Kidney epithelial cell (primary cell): ENCODE measurements at regions not wholly inside any gene's neighbourhood (a gene's known extent, or its start where the extent isn't known, plus 50 kb on each side); places are given as distances from the start of the nearest gene placed in this dataset.

ENCODE experiments used
- DNase-seq: peaks from one replicate; pipeline ENCODE4 v3.0.0-alpha.2; 2010; ENCODE audit warnings: low read depth
- H3K27me3 ChIP-seq: 2 replicates; pipeline ENCODE4 v1.6.0; 2011; ENCODE audit warnings: low read length; ENCODE audit not compliant: control insufficient read depth, insufficient read depth
- H3K36me3 ChIP-seq: 2 replicates; pipeline ENCODE4 v1.5.1; 2011; ENCODE audit warnings: low read length; ENCODE audit not compliant: control insufficient read depth, insufficient read depth
- H3K4me3 ChIP-seq: 2 replicates; pipeline ENCODE4 v1.5.1; 2011; ENCODE audit warnings: low read depth, mild to moderate bottlenecking, control low read depth, low read length
- TF ChIP-seq, protein P1 (sequence below): IDR thresholded peaks from 2 replicates; pipeline ENCODE4 v1.5.1; 2011; ENCODE audit warnings: mild to moderate bottlenecking, moderate library complexity, low read length, control low read depth, inconsistent platforms; ENCODE audit not compliant: insufficient read depth, poor library complexity, severe bottlenecking

DNA sequence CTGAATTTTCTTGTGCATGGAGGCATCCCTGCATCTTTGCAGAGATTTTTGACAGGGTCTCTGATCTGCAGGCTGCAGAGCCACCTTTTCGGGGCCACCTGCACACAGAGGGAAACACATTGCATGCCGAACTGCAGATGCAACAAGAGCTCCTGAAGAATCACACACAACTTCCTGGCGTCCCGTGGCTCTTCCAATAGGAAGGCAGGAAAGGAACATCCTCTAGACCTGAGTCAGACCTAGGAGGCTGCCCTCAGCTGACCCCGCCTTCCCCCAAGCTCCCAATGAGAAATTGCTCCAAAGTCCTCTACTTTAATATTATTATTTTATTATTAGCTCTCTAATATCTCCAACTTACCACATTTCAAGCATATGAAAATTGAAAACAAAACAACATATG lies 213.2 kb upstream of the ARRDC4 start:
- Histone ChIP-seq H3K27me3 (no peaks in the 10 kb centered on the region), H3K4me3 (no peak overlapping the region), H3K36me3 (no peaks in the 10 kb centered on the region)
- no peak for DNase-seq
- TF ChIP-seq, protein P1, sequence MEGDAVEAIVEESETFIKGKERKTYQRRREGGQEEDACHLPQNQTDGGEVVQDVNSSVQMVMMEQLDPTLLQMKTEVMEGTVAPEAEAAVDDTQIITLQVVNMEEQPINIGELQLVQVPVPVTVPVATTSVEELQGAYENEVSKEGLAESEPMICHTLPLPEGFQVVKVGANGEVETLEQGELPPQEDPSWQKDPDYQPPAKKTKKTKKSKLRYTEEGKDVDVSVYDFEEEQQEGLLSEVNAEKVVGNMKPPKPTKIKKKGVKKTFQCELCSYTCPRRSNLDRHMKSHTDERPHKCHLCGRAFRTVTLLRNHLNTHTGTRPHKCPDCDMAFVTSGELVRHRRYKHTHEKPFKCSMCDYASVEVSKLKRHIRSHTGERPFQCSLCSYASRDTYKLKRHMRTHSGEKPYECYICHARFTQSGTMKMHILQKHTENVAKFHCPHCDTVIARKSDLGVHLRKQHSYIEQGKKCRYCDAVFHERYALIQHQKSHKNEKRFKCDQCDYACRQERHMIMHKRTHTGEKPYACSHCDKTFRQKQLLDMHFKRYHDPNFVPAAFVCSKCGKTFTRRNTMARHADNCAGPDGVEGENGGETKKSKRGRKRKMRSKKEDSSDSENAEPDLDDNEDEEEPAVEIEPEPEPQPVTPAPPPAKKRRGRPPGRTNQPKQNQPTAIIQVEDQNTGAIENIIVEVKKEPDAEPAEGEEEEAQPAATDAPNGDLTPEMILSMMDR, result no peak

DNA sequence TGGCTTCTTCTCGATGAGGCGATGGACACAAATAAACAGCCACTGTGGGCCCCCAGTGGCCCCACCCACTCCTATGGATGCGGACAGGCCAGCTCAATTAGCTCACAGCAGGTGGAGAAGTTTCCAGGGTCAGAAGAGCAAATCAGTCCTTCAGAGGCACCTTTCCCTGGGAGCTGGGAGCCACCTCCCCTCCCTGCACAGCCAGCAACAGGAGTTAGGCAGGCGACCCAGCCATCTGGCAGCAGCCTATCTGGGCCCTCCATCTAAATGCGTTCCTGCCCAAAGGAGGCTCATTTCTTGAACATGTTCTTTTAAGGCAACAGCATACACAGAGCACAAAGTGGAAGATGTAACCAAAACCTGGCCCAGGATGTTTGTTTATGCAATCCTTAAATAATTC lies 211.9 kb upstream of the ARRDC4 start:
- no peaks in the 10 kb centered on the region for H3K36me3 ChIP-seq
- no peaks in the 10 kb centered on the region for H3K27me3 ChIP-seq
- TF ChIP-seq, protein P1, result no peak
- no peak for DNase-seq
- no peak overlapping the region for H3K4me3 ChIP-seq

DNA sequence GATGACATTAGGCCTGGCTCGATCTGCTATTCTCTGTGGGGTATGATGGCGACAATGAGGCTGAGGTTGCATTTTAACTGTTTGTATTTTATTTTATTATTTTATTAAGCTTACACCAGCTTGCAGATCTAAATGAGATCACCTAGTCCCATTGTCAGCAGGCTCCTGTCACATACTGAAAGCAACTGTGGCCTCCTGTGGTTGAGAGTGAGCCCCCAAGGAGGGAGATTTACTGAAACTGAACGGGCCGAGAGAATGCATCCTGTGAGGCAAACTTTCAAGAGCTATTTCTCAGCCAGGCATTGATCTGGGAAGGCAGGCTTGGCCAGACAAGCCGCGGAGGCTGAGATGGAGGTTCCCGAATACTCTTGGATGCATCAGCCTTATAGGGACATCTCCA lies 210.4 kb upstream of the ARRDC4 start:
- TF ChIP-seq, protein P1, result no peak
- no peaks in the 10 kb centered on the region for H3K27me3 ChIP-seq
- H3K4me3 ChIP-seq, result no peak overlapping the region
- no peak for DNase-seq
- no peaks in the 10 kb centered on the region for H3K36me3 ChIP-seq

DNA sequence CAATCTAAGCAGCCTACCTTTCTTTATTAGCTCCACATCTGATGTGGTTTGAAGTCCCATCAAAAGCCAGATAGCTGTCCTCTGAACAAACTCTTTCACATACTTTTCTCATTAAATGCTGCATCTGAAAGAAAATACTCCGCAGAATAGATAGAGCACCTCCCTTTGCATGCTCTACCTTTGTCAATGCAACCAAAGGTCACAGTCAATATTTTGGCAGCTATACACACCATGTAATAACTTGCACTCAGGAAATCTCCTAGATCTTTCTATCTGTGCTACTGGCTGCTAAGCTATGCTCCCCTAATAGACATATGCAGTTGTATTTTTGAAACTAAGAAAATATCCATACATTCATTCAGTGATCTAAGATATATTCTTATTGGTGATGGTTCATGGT lies 204.8 kb upstream of the ARRDC4 start:
- Histone ChIP-seq H3K27me3 (no peaks in the 10 kb centered on the region), H3K36me3 (no peaks in the 10 kb centered on the region), H3K4me3 (no peak overlapping the region)
- TF ChIP-seq, protein P1, result no peak
- DNase-seq, result no peak

DNA sequence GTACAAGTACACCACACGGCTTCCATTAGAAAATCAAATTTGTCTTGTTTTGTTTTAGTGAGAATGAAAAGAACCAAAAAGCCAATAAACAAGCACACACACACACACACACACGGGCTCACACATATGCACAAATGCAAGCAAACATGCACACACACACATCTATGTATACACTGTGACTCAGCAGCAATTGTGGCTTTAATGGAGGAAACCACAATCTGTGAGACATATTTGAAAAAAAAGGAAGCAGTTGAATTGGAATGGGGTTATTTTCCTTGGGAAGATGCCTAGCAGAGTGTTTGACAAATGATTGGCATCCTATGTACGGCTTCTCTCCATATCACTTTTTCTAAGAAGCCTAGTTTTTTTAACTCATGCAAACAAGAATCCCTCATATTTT lies 201.1 kb upstream of the ARRDC4 start:
- no peak for DNase-seq
- Histone ChIP-seq H3K4me3 (no peak overlapping the region), H3K36me3 (no peaks in the 10 kb centered on the region), H3K27me3 (no peaks in the 10 kb centered on the region)
- TF ChIP-seq, protein P1, result no peak

DNA sequence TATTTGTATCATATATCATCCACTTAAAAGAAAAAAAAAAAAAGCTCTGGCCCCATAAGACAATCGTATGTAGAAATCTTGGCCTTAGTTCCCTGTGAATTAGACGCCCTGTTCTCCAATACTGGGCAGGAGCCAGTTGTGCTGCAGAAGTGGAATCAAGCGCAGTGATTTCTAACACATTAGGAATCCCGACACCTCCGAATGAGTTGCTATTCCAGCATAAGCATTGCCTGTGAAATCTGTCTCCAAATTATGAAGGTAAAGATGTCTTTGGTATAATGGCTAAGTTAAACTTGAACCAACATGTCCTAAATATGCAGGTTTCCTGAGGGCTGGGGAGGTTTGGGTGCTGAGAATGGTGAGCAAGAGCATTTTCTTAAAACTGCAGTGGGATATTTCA lies 199.4 kb upstream of the ARRDC4 start:
- no peak for DNase-seq
- H3K4me3 ChIP-seq, result no peak overlapping the region
- no peaks in the 10 kb centered on the region for H3K36me3 ChIP-seq
- H3K27me3 ChIP-seq, result no peaks in the 10 kb centered on the region
- TF ChIP-seq, protein P1, result no peak
